IMR-90 (cell line): ENCODE measurements at regions not wholly inside any gene's neighbourhood (a gene's known extent, or its start where the extent isn't known, plus 50 kb on each side); places are given as distances from the start of the nearest gene placed in this dataset.

Source experiments
- BHLHE40 ChIP-seq: fragments of 150-350 bp; IDR thresholded peaks from 2 replicates; pipeline ENCODE4 v1.6.1; 2016; ENCODE audit warnings: mild to moderate bottlenecking, low read depth, low read length
- CHD1 ChIP-seq: IDR thresholded peaks from 2 replicates; pipeline ENCODE4 v1.6.1; 2012; ENCODE audit warnings: low read depth, low read length, improper control_type of control experiment
- CTCF ChIP-seq: conservative IDR thresholded peaks from 2 replicates; pipeline ENCODE4 v1.5.1; 2012; ENCODE audit warnings: mild to moderate bottlenecking, low read depth, low read length, improper control_type of control experiment
- ELK1 ChIP-seq: fragments of 150-350 bp; IDR thresholded peaks from 2 replicates; pipeline ENCODE4 v1.6.1; 2016; ENCODE audit warnings: low read depth, mild to moderate bottlenecking, low read length, moderate library complexity, borderline replicate concordance
- FOS ChIP-seq: fragments of 150-350 bp; IDR thresholded peaks from 2 replicates; pipeline ENCODE4 v1.6.1; 2016; ENCODE audit warnings: low read depth, low read length
- MAFK ChIP-seq: IDR thresholded peaks from 2 replicates; pipeline ENCODE4 v1.6.1; 2012; ENCODE audit warnings: low read depth, low read length, improper control_type of control experiment
- MAZ ChIP-seq: IDR thresholded peaks from 2 replicates; pipeline ENCODE4 v1.6.1; 2012; ENCODE audit warnings: low read depth, mild to moderate bottlenecking, low read length, improper control_type of control experiment, moderate library complexity, borderline replicate concordance
- MXI1 ChIP-seq: IDR thresholded peaks from 2 replicates; pipeline ENCODE4 v1.6.1; 2012; ENCODE audit warnings: low read depth, mild to moderate bottlenecking, low read length, moderate library complexity, borderline replicate concordance
- POLR2A ChIP-seq: IDR thresholded peaks from 2 replicates; pipeline ENCODE4 v1.6.1; 2012; ENCODE audit warnings: mild to moderate bottlenecking, low read depth, low read length
- RCOR1 ChIP-seq: IDR thresholded peaks from 2 replicates; pipeline ENCODE4 v1.6.1; 2012; ENCODE audit warnings: mild to moderate bottlenecking, low read length, improper control_type of control experiment; ENCODE audit not compliant: insufficient replicate concordance
- RFX5 ChIP-seq: IDR thresholded peaks from 2 replicates; pipeline ENCODE4 v1.8.0; 2012; ENCODE audit warnings: low read depth, mild to moderate bottlenecking, low read length, moderate library complexity
- SMC3 ChIP-seq: fragments of 150-350 bp; IDR thresholded peaks from 2 replicates; pipeline ENCODE4 v1.6.1; 2016; ENCODE audit warnings: low read depth, mild to moderate bottlenecking, antibody characterized with exemption, low read length, moderate library complexity
- USF2 ChIP-seq: fragments of 150-350 bp; IDR thresholded peaks from 2 replicates; pipeline ENCODE4 v1.6.1; 2017; ENCODE audit warnings: mild to moderate bottlenecking, antibody characterized with exemption, low read length, low read depth

GRCh38 chr18:35918564-35918963 lies 53.9 kb upstream of the RMP24 start:
- TF ChIP-seq CTCF (no peak), USF2 (no peak), POLR2A (no peak), MAFK (no peak), CHD1 (no peak), MAZ (no peak), BHLHE40 (no peak), MXI1 (no peak), FOS (no peak), ELK1 (no peak), RCOR1 (no peak), SMC3 (no peak), RFX5 (no peak)
